ENCODE measurements at regions not wholly inside any gene's neighbourhood (a gene's known extent, or its start where the extent isn't known, plus 50 kb on each side); places are given as distances from the start of the nearest gene placed in this dataset.

DNA sequence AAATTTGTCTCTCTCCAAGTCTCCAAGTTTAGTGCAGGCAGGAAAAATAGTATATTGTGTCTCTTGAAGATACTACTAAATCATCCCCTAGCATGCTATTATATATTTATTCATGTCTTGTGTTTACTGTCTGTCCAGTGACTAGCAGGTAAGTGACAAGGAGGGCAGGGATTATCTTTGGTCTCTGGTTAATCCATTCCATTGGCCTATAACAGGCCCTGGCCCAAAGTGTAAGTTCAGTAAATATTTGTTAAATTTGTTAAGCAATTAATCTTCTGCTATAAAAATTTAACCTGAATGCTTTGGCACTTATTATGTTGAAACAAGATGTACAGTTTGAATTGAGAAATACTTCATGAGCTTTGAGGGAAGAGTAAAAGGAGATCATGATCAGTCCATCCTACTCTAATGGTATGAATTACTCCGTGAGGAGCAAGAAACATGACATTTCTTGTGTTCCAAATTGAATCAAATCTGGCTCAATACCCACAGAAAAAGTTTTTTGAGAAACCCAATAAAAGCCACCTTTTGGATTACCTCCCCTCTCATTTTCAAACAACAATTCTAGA is 219.7 kb downstream of the DTWD2 start:
- intact Hi-C loops (cut with DNase I; ENCODE audit: low total_unique reads): no loop called here
- H3K36me3 ChIP-seq: no peaks in the 10 kb centered on the region

GRCh38 chr5:118762291-118762690 is 226.1 kb downstream of the DTWD2 start:
- DNase-seq: no peak

More for the DNA sequence above, 219.7 kb downstream of the DTWD2 start:
- no peak for DNase-seq
- Histone ChIP-seq H3K4me3 (no peak overlapping the region), H3K9me3 (peaks cover 0 to 17% (median 0%) of the 10 kb centered on the region in 8 donors), H3K4me1 (no peaks in the 10 kb centered on the region), H3K27ac (no peak overlapping the region), H3K27me3 (replicated peaks in 1 of 7) (no peaks in the 10 kb centered on the region)
- TF ChIP-seq POLR2A (IDR thresholded peaks at IDR 0.05) (no peak), POLR2AphosphoS5 (IDR thresholded peaks at IDR 0.05) (no peak)
- TF ChIP-seq, protein P1, sequence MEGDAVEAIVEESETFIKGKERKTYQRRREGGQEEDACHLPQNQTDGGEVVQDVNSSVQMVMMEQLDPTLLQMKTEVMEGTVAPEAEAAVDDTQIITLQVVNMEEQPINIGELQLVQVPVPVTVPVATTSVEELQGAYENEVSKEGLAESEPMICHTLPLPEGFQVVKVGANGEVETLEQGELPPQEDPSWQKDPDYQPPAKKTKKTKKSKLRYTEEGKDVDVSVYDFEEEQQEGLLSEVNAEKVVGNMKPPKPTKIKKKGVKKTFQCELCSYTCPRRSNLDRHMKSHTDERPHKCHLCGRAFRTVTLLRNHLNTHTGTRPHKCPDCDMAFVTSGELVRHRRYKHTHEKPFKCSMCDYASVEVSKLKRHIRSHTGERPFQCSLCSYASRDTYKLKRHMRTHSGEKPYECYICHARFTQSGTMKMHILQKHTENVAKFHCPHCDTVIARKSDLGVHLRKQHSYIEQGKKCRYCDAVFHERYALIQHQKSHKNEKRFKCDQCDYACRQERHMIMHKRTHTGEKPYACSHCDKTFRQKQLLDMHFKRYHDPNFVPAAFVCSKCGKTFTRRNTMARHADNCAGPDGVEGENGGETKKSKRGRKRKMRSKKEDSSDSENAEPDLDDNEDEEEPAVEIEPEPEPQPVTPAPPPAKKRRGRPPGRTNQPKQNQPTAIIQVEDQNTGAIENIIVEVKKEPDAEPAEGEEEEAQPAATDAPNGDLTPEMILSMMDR (IDR thresholded peaks at IDR 0.05 in 8 of 11, conservative IDR thresholded peaks at IDR 0.05 in 3 of 11): no peak
- WGBS, 5 donors: 64 to 92% (median 86%) methylated on average over 1 of the region's 1 CpG

DNA sequence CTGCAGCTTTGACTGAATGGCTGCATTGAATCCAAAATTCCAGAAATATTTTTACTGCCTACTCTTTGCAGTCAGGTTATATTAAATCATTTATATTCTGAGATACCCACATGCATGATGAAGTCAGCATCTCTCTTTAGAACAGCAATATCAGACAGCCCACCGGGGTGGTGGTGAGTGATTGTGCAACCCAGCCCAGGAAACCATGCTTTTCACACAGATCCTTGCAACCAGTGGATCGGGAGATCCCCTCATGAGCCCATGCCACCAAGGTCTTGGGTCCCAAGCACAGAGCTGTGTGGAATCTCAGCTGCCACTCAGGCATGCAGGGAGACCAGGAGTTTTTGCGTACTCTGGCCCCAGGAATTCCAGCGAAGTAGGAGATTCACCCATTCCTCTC is 226.5 kb downstream of the DTWD2 start:
- Histone ChIP-seq H3K9me3 (peaks cover 0 to 13% (median 2%) of the 10 kb centered on the region in 8 donors), H3K4me3 (no peak overlapping the region), H3K27ac (no peak overlapping the region), H3K27me3 (replicated peaks in 1 of 7) (peaks cover 0 to 7% (median 0%) of the 10 kb centered on the region in 7 donors), H3K4me1 (no peaks in the 10 kb centered on the region), H3K36me3 (no peaks in the 10 kb centered on the region)
- TF ChIP-seq, protein P1 (IDR thresholded peaks at IDR 0.05 in 8 of 11, conservative IDR thresholded peaks at IDR 0.05 in 3 of 11): no peak
- TF ChIP-seq POLR2A (IDR thresholded peaks at IDR 0.05) (no peak), POLR2AphosphoS5 (IDR thresholded peaks at IDR 0.05) (no peak)
- no peak for DNase-seq
- intact Hi-C loops (cut with DNase I; ENCODE audit: low total_unique reads): no loop called here
- WGBS, 5 donors: 81 to 94% (median 87%) methylated on average over 4 of the region's 4 CpGs

More at GRCh38 chr5:118762291-118762690, 226.1 kb downstream of the DTWD2 start:
- peaks cover 0 to 7% (median 0%) of the 10 kb centered on the region in 7 donors for H3K27me3 ChIP-seq (replicated peaks in 1 of 7)
- intact Hi-C loops (cut with DNase I; ENCODE audit: low total_unique reads): no loop called here
- no peak overlapping the region for H3K27ac ChIP-seq
- TF ChIP-seq, protein P1 (IDR thresholded peaks at IDR 0.05 in 8 of 11, conservative IDR thresholded peaks at IDR 0.05 in 3 of 11): no peak
- TF ChIP-seq POLR2A (IDR thresholded peaks at IDR 0.05) (no peak), POLR2AphosphoS5 (IDR thresholded peaks at IDR 0.05) (no peak)
- WGBS, 5 donors: 81 to 96% (median 96%) methylated on average over 3 to 4 of the region's 4 CpGs
- H3K4me1 ChIP-seq: no peaks in the 10 kb centered on the region
- no peaks in the 10 kb centered on the region for H3K36me3 ChIP-seq
- peaks cover 0 to 17% (median 2%) of the 10 kb centered on the region in 8 donors for H3K9me3 ChIP-seq
- no peak overlapping the region for H3K4me3 ChIP-seq

GRCh38 chr5:118752969-118753368 is 235.4 kb downstream of the DTWD2 start:
- TF ChIP-seq, protein P1 (IDR thresholded peaks at IDR 0.05 in 8 of 11, conservative IDR thresholded peaks at IDR 0.05 in 3 of 11): no peak
- TF ChIP-seq POLR2A (IDR thresholded peaks at IDR 0.05) (no peak), POLR2AphosphoS5 (IDR thresholded peaks at IDR 0.05) (no peak)
- Histone ChIP-seq H3K9me3 (peaks cover 0 to 6% (median 0%) of the 10 kb centered on the region in 8 donors), H3K4me1 (no peaks in the 10 kb centered on the region), H3K36me3 (no peaks in the 10 kb centered on the region), H3K4me3 (no peak overlapping the region), H3K27ac (no peak overlapping the region), H3K27me3 (replicated peaks in 1 of 7) (no peaks in the 10 kb centered on the region)
- no peak for DNase-seq
- WGBS, 5 donors: 81 to 91% (median 88%) methylated on average over 5 of the region's 5 CpGs
- intact Hi-C loops (cut with DNase I; ENCODE audit: low total_unique reads): no loop called here

Data from spleen (tissue), 11 donors.